Globus pallidus (tissue), 1 donor: ENCODE measurements at regions not wholly inside any gene's neighbourhood (a gene's known extent, or its start where the extent isn't known, plus 50 kb on each side); places are given as distances from the start of the nearest gene placed in this dataset.

Experiments used
- DNase-seq: peaks from one replicate; pipeline ENCODE4 v3.0.0-alpha.2; 2015; ENCODE audit warnings: low spot score

GRCh38 chr9:91024841-91025240 lies 223.2 kb downstream of the SYK start:
- DNase-seq: no peak

GRCh38 chr9:91025856-91026255 lies 224.2 kb downstream of the SYK start:
- no peak for DNase-seq

- no peak for DNase-seq
These were observed 224.6 kb downstream of the SYK start for GRCh38 chr9:91026266-91026665.

GRCh38 chr9:91027005-91027404 lies 225.4 kb downstream of the SYK start:
- no peak for DNase-seq

GRCh38 chr9:91028166-91028827 lies 226.7 kb downstream of the SYK start:
- no peak for DNase-seq

- no peak for DNase-seq
These were observed 228.2 kb downstream of the SYK start for GRCh38 chr9:91029650-91030361.

- DNase-seq: no peak
These were observed 230.5 kb downstream of the SYK start for GRCh38 chr9:91032121-91032531.

GRCh38 chr9:91033270-91033669 lies 231.7 kb downstream of the SYK start:
- no peak for DNase-seq

- no peak for DNase-seq
These were observed 232.2 kb downstream of the SYK start for GRCh38 chr9:91033797-91034196.

- DNase-seq: no peak
These were observed 232.9 kb downstream of the SYK start for GRCh38 chr9:91034521-91034920.

GRCh38 chr9:91034976-91035824 lies 233.6 kb downstream of the SYK start:
- DNase-seq: no peak

GRCh38 chr9:91035825-91036208 lies 234.2 kb downstream of the SYK start:
- DNase-seq: no peak

GRCh38 chr9:91036356-91036755 lies 234.7 kb downstream of the SYK start:
- DNase-seq: no peak

GRCh38 chr9:91036826-91037510 lies 235.3 kb downstream of the SYK start:
- peak; percentile 78 for DNase-seq

GRCh38 chr9:91037511-91038482 lies 236.2 kb downstream of the SYK start:
- DNase-seq: no peak

GRCh38 chr9:91038483-91039124 lies 237.0 kb downstream of the SYK start:
- DNase-seq: no peak

GRCh38 chr9:91039125-91039834 lies 237.7 kb downstream of the SYK start:
- DNase-seq: no peak

- DNase-seq: no peak
These were observed 238.2 kb downstream of the SYK start for GRCh38 chr9:91039835-91040140.

- no peak for DNase-seq
These were observed 239.0 kb downstream of the SYK start for GRCh38 chr9:91040371-91041215.
